ENCODE measurements at regions not wholly inside any gene's neighbourhood (a gene's known extent, or its start where the extent isn't known, plus 50 kb on each side); places are given as distances from the start of the nearest gene placed in this dataset.

- DNase-seq: no peak
- H3K27me3 ChIP-seq: no peaks in the 10 kb centered on the region
- no peaks in the 10 kb centered on the region for H3K36me3 ChIP-seq (ENCODE audit: low read depth, missing control alignments)
- intact Hi-C loops (cut with DNase I; ENCODE audit: low total_unique reads): no loop called here
- H3K27ac ChIP-seq: no peak overlapping the region
- TF ChIP-seq POLR2A (IDR thresholded peaks at IDR 0.05) (no peak), CTCF (IDR thresholded peaks at IDR 0.05) (no peak)
- 82 to 83% methylated on average over 5 to 8 of the region's 8 CpGs for WGBS, 2 donors
- H3K4me3 ChIP-seq: no peak overlapping the region
- no peaks in the 10 kb centered on the region for H3K9me3 ChIP-seq
- H3K4me1 ChIP-seq: no peaks in the 10 kb centered on the region
Measured at GRCh38 chr10:70992436-70992835, 104.1 kb upstream of the PCBD1 start.

- H3K27me3 ChIP-seq: no peaks in the 10 kb centered on the region
Measured at GRCh38 chr10:70993051-70993450, 104.7 kb upstream of the PCBD1 start.

GRCh38 chr10:70996549-70996948 is 108.2 kb upstream of the PCBD1 start:
- Histone ChIP-seq H3K4me3 (no peak overlapping the region), H3K4me1 (no peaks in the 10 kb centered on the region), H3K27me3 (no peaks in the 10 kb centered on the region), H3K9me3 (no peaks in the 10 kb centered on the region), H3K36me3 (ENCODE audit: low read depth, missing control alignments) (no peaks in the 10 kb centered on the region), H3K27ac (no peak overlapping the region)
- no peak for DNase-seq
- intact Hi-C loops (cut with DNase I; ENCODE audit: low total_unique reads): no loop called here
- no peak for TF ChIP-seq POLR2A (IDR thresholded peaks at IDR 0.05)
- TF ChIP-seq CTCF (IDR thresholded peaks at IDR 0.05): no peak

More at GRCh38 chr10:70993051-70993450, 104.7 kb upstream of the PCBD1 start:
- 87 to 91% methylated on average over 4 of the region's 4 CpGs for WGBS, 2 donors
- TF ChIP-seq CTCF (IDR thresholded peaks at IDR 0.05): no peak
- no peak for TF ChIP-seq POLR2A (IDR thresholded peaks at IDR 0.05)
- no peaks in the 10 kb centered on the region for H3K9me3 ChIP-seq
- no peaks in the 10 kb centered on the region for H3K4me1 ChIP-seq
- no peak overlapping the region for H3K27ac ChIP-seq
- DNase-seq: no peak
- H3K4me3 ChIP-seq: no peak overlapping the region
- intact Hi-C loops (cut with DNase I; ENCODE audit: low total_unique reads): no loop called here
- no peaks in the 10 kb centered on the region for H3K36me3 ChIP-seq (ENCODE audit: low read depth, missing control alignments)

- WGBS, 2 donors: 87 to 100% methylated on average over 1 to 3 of the region's 3 CpGs
- no peaks in the 10 kb centered on the region for H3K27me3 ChIP-seq
- TF ChIP-seq POLR2A (IDR thresholded peaks at IDR 0.05) (no peak), CTCF (IDR thresholded peaks at IDR 0.05) (no peak)
- H3K36me3 ChIP-seq (ENCODE audit: low read depth, missing control alignments): no peaks in the 10 kb centered on the region
- intact Hi-C loops (cut with DNase I; ENCODE audit: low total_unique reads): no loop called here
- no peak overlapping the region for H3K27ac ChIP-seq
- H3K4me3 ChIP-seq: no peak overlapping the region
- no peaks in the 10 kb centered on the region for H3K9me3 ChIP-seq
- no peak for DNase-seq
- H3K4me1 ChIP-seq: no peaks in the 10 kb centered on the region
Measured at GRCh38 chr10:70997236-70997635, 108.9 kb upstream of the PCBD1 start.

- Histone ChIP-seq H3K36me3 (ENCODE audit: low read depth, missing control alignments) (no peaks in the 10 kb centered on the region), H3K4me1 (no peaks in the 10 kb centered on the region), H3K4me3 (no peak overlapping the region), H3K27ac (no peak overlapping the region), H3K27me3 (no peaks in the 10 kb centered on the region), H3K9me3 (no peaks in the 10 kb centered on the region)
- WGBS, 2 donors: 91% methylated on average over 6 to 9 of the region's 9 CpGs
- intact Hi-C loops (cut with DNase I; ENCODE audit: low total_unique reads): no loop called here
- TF ChIP-seq CTCF (IDR thresholded peaks at IDR 0.05) (no peak), POLR2A (IDR thresholded peaks at IDR 0.05) (no peak)
- DNase-seq: no peak
Measured at GRCh38 chr10:70998086-70998485, 109.7 kb upstream of the PCBD1 start.

Data from testis (tissue), 2 donors.